GM19035 (cell line): ENCODE measurements at regions not wholly inside any gene's neighbourhood (a gene's known extent, or its start where the extent isn't known, plus 50 kb on each side); places are given as distances from the start of the nearest gene placed in this dataset.

Source experiments
- ATAC-seq: cut with Tn5 transposase; IDR thresholded peaks from one replicate; pipeline ENCODE4 v1.9.1; 2021; ENCODE audit not compliant: unreplicated experiment

DNA sequence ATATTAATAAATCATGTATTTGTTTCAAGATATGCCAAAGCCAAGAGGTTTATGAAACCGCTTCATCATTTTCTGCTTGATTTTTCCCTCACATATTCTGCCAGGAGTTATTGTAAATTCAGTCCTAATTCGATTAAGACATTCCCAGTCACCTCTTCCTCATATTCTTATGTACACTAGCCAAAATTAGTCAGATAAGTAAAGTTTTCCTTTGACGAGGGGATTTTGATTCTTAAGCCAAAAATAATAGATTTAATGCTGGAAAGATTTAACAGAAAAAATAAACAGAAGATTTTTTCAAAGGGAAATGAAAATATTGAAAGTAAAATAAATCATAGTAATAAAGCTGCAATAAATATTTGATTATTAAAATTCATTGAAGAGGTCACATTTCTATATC is 51.0 kb upstream of the VEGFC start:
- no peak for ATAC-seq

DNA sequence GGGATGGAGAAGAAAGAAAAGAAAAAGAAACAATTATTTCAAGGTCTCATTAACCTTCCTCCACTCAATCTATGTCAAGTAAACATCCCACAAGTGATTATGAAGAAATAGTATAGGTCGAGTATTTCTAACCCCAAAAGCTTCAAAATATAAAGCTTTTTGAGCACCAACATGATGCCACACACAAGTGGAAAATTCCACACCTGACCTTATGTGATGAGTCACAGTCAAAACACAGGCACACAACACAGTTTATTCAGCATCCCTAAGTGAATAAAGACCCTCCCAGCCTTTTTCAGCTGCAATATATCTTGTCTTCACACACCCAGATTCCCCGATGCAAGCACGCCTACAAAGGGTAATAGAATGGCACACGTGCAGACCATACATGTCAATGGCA is 51.7 kb upstream of the VEGFC start:
- ATAC-seq, result no peak

DNA sequence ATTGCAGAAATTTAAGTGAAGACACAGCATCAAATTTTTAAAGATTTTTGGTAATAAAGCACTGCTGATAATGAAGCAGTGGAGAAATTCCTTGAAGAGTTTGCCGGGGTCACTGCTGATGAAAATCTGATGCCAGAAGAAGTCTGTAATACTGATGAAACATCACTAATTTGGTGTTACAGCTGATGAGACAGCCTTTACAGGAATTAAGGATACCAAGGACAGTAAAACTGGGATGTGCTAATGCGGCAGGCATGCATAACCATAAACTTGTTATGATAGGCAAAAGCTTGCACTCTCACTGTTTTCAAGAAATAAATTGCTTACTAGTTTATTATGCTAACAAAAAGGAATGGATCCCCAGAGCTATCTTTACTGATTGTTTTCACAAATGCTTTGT is 52.9 kb upstream of the VEGFC start:
- ATAC-seq, result no peak

DNA sequence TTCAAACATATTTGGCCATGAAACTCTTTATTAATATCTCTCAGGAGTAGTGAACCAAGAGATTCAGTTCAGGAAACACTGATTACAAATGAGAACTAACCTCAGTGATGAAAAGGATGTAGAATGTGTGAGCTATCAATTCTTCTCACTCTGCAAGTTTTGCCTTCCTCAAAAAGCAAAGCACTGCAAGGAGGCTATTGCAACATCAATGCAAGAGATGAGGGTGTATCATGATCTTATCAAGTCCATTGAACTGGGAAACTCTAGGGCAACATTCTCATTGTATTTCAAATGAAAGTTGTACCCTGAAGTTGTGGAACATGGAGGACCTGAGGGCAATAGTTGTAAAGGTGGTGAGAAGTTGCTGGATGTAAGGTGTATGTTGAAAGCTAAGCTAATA is 56.4 kb upstream of the VEGFC start:
- no peak for ATAC-seq

GRCh38 chr4:176850436-176850835 is 57.7 kb upstream of the VEGFC start:
- no peak for ATAC-seq

GRCh38 chr4:176856421-176856820 is 63.7 kb upstream of the VEGFC start:
- ATAC-seq, result no peak

GRCh38 chr4:176858839-176859238 is 66.1 kb upstream of the VEGFC start:
- ATAC-seq, result no peak

GRCh38 chr4:176864238-176864637 is 71.5 kb upstream of the VEGFC start:
- no peak for ATAC-seq

- no peak for ATAC-seq
Measured at GRCh38 chr4:176868676-176869075, 76.0 kb upstream of the VEGFC start.

GRCh38 chr4:176872461-176872860 is 79.7 kb upstream of the VEGFC start:
- ATAC-seq, result no peak

- ATAC-seq, result no peak
Measured at GRCh38 chr4:176874721-176875445, 82.2 kb upstream of the VEGFC start.

DNA sequence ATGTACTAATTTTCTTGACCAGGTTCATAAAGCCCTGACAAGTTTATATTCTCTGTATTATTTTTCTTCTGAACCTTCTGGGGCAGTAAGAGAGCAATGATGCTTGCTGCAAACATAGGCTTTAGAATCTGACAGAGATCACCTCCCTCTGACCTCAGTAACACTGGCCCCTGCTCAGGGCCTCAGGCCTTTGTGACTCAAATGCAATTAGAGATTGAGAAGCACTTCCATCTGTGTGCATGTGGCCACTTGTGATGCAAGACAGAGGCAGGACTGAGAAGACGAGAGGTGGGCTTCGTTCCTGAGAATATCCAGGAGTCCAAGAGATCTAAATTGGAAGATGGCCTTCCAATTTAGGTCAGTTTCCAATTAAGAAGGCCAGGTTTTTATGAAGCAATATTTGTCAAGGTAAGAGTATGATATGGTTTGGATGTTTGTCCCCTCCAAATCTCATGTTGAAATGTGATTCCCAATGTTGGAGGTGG is 82.8 kb upstream of the VEGFC start:
- ATAC-seq, result no peak

- ATAC-seq, result no peak
Measured at GRCh38 chr4:176879380-176880116, 86.8 kb upstream of the VEGFC start.

DNA sequence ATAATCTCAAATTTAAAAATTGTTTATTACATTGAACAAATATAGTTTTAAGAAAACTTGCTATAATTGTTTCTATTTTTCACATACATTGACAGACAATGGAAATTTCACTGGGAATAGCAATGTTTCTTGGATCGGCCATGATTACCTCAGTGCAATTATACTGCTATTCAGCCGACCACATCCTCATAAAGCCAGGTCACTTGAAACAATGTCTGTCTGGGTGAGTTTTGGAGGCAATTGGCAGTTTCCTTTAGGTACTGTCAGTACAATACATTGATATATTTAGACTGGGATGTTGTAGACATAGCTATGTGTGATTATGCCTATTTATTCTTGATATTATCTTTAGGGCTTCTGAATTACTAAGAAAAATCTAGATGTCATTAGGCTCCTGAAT is 89.5 kb upstream of the VEGFC start:
- no peak for ATAC-seq

DNA sequence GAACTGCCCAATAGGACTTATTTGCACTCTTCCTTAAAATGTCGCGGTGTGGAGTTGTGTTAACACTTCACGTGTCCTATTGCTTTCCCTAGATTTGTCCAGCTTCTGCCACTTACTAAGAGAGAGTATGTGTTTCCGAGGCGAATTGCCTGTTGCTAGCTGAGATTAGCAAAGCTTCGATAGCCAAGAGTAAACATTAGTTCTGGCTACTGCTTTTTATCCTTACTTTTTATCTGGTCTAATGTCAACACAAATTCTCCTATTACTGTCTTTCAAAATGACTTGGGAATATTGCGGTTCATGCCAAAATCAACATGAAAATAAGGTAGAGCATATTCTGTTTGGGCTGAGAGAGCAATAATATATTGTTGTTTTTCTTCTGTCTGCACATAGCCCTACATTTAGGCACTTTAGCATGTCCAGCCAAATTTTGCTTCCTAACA is 90.4 kb upstream of the VEGFC start:
- no peak for ATAC-seq

- ATAC-seq, result no peak
Measured at GRCh38 chr4:176883681-176884418, 91.1 kb upstream of the VEGFC start.

DNA sequence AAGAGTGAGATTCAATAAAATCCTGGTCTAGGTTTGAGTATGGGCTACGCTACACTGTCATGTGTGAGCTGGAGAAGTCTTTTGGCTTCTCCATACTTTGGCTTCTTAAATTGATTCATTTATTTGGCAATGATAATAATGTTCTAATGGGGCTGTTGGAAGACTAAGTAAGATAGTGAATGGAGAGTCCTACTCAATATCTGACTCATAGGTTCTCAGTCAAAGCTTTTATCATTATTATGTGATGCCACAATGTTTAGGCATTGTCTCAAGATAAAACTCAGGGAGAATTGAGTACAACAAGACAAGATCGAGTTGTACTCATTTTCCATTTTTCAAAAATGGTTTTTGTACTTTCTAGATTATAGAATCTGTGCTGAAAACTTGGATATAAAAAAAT is 92.5 kb upstream of the VEGFC start:
- no peak for ATAC-seq

DNA sequence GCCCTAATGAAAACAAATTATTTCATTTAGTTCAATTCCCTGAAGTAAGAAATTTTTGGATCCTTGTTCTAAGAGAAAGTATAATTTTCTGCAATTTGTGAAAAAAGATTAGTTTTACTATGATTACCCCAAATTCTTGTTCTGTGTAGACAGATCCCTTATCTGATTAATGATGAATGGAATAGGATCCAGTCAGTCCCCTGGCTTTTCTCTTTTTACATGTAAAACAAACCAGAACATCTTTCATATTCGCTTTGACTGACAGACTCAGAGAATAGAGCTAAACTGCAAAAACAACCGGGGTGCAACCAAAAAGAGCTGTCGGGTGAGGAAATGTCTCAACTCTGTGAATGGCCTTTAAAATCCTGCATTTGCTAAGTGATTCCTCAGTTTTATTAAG is 93.4 kb upstream of the VEGFC start:
- ATAC-seq, result no peak

- ATAC-seq, result no peak
Measured at GRCh38 chr4:176889776-176890175, 97.1 kb upstream of the VEGFC start.

DNA sequence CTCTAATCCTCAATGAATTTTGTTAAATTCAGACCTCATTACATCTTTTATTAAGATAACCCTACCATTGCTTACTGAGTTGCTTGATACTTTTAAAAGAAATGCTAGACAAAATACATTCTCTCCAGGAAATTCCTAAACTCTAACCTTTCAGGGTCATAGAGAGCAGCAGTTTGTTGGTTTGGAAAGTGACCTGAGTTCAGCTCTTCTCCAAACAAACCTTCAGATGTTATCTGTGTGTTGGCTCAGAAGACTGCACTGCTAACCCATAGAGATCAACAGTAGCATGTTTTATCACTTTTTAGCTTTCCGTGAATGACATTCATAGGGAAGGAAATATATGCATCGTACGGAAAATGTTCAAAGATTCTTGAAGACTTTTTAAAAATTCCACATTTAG is 101.8 kb upstream of the VEGFC start:
- ATAC-seq, result no peak

DNA sequence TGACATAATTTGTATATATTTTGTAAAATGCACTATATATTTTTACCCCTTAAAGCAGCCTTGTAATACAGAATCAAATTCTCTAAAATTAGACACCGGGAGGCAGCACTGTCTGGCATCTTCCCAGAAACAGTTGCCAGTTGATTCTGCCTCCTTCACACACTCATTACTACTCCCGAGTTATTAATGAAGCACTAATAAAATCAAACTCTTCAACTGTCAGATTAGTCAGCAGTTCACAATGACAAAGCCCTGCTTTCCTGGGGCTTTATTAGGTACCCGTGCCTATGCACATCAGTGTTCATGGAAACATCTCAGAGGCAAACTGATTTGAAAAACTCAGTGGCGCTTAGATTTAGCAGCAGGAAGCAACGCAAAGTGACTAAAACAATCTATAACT is 103.5 kb upstream of the VEGFC start:
- no peak for ATAC-seq

- ATAC-seq, result no peak
Measured at GRCh38 chr4:176897226-176897625, 104.5 kb upstream of the VEGFC start.
